ENCODE measurements at regions not wholly inside any gene's neighbourhood (a gene's known extent, or its start where the extent isn't known, plus 50 kb on each side); places are given as distances from the start of the nearest gene placed in this dataset.
A peak's percentile ranks its signal among the peaks of the same experiment; 100 is the strongest.
"Not testable (repeated sequence)": the region's sequence is repeated elsewhere in the genome, so short reads cannot be mapped to it uniquely, and the experiment has no call there.

DNA sequence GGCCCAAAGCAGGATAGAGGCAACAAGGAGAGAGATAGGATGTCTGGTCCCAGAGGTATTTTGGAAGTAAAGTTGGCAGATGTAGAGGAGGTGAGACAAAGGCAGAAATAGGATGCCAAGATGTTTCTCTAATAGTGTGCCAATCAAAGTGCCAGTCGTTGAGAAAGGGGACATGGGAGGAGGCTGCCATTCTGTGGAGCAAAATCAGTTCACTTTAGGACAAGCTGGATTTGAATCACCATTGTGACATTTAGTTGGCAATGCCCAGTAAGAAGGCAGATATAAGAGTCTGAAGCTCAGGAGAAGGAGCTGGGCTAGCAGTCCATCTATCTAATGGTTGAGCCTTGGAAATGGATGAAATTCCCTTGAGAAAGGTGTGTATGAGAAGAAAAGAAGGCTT, 53.8 kb downstream of the ADRB2 start:
- no peak for DNase-seq (ENCODE audit: low spot score)

GRCh38 chr5:148880696-148881095, 54.3 kb downstream of the ADRB2 start:
- DNase-seq (ENCODE audit: low spot score): no peak

- no peak for DNase-seq (ENCODE audit: low spot score)
These were observed 55.9 kb downstream of the ADRB2 start for GRCh38 chr5:148882332-148882731.

- DNase-seq (ENCODE audit: low spot score): no peak
These were observed 58.1 kb downstream of the ADRB2 start for GRCh38 chr5:148884339-148885020.

GRCh38 chr5:148887123-148887881, 60.9 kb downstream of the ADRB2 start:
- DNase-seq (ENCODE audit: low spot score): no peak

- DNase-seq (ENCODE audit: low spot score): not testable (repeated sequence)
These were observed 63.5 kb downstream of the ADRB2 start for GRCh38 chr5:148889936-148890335.

DNA sequence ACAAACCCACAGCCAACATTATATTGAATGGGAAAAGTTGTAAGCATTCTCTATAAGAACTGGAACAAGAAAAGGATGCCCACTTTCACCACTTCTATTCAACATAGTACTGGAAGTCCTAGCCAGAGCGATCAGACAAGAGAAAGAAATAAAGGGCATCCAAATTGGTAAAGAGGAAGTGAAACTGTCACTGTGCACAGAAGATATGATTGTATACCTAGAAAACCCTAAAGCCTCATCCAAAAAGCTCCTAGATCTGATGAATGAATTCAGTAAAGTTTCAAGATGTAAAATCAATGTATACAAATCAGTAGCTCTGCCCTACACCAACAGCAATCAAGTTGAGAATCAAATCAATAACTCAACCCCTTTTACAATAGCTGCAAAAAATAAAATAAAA, 69.0 kb downstream of the ADRB2 start:
- DNase-seq (ENCODE audit: low spot score): not testable (repeated sequence)

- DNase-seq (ENCODE audit: low spot score): no peak
These were observed 71.4 kb downstream of the ADRB2 start for GRCh38 chr5:148897842-148898241.

DNA sequence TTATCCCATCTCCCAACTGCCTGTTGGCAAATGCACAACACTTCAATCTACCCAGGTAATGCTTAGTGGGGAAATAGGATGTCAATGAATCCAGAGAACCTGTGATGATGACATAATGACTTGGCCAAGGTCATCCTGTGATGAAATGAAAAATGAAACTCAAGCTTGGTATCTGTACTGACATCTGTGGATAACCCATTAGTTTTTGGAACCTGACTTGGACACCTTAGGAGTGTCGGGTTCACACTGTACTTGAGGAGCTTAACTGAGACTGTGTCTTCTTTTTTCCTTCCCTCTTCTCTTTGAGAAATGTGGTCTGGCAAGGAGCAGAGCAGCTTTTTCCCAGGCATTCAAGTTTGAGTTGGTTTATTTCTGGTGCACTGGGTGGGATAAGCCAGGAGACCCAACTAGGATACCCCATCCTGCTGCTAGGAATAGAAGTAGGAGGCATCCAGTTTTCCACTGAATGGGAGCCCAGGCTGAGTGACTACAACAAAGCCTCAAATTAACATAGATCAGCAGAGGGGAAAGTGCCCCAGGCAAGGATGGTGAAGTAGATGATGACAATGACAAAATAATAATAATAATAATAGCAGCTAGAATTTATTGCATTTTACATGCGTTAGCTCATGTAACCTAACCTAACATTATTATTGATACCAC, 72.1 kb downstream of the ADRB2 start:
- no peak for DNase-seq (ENCODE audit: low spot score)

GRCh38 chr5:148899993-148900392, 73.6 kb downstream of the ADRB2 start:
- DNase-seq (ENCODE audit: low spot score): peak; percentile 57

DNA sequence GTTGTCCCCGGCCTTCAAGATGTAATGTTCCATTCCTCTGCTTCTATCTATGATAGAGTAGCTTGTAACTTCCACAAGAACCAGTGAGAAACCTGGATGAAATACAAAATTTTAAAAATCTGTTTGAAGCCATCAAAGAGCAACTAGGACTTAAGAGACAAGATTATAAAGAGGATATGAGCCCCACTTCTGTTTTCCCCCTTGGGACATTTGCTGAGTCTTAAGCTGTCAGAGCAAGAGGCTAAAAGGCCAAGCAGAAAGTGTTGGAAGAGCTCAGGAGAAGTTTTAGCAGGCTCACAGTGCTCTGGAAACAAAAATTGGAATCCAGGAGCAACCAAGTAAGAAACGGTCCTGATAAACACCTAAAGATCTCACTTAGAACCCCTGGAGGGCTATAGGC, 76.1 kb downstream of the ADRB2 start:
- no peak for DNase-seq (ENCODE audit: low spot score)

GRCh38 chr5:148903587-148903986, 77.2 kb downstream of the ADRB2 start:
- DNase-seq (ENCODE audit: low spot score): no peak

GRCh38 chr5:148904440-148904839, 78.0 kb downstream of the ADRB2 start:
- no peak for DNase-seq (ENCODE audit: low spot score)

DNA sequence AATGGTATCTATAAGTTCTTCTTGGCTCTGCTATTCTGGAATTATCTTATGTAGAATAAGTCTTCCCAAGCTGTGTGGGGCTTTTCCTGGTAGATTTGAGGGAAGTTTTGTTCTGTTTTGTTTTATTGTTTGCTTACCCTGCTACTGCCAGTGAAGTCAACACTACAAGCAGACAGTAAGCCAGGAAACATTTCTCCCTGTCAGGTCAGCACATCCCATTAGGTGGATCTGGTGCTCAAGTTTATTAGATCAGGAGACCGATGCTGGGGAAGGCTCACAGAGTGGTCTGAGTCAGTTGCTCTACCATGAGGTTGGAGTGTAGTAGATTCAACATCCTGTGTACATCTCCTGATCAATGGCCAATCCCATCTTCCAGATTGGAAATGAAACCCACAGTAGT, 79.1 kb downstream of the ADRB2 start:
- no peak for DNase-seq (ENCODE audit: low spot score)

GRCh38 chr5:148906968-148907367, 80.6 kb downstream of the ADRB2 start:
- no peak for DNase-seq (ENCODE audit: low spot score)

DNA sequence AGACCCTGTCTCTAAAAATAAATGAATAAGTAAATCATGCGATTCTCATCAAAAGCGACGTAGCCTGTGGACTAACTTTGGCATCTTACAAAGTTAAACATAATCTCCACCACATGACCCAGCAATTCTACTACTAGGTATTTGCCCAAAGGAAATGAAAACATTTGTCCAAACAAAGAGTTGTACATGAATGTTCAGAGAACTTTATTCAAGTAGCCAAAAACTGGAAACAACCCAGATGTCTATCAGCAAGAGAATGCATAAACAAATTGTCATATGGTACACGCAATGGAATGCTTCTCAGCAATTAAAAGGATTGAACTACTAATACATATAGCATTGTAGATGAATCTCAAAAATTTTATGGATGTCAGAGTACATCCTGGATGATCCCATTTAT, 82.6 kb downstream of the ADRB2 start:
- no peak for DNase-seq (ENCODE audit: low spot score)

- DNase-seq (ENCODE audit: low spot score): no peak
These were observed 83.4 kb downstream of the ADRB2 start for GRCh38 chr5:148909766-148910165.

- no peak for DNase-seq (ENCODE audit: low spot score)
These were observed 83.8 kb downstream of the ADRB2 start for GRCh38 chr5:148910216-148910615.

DNA sequence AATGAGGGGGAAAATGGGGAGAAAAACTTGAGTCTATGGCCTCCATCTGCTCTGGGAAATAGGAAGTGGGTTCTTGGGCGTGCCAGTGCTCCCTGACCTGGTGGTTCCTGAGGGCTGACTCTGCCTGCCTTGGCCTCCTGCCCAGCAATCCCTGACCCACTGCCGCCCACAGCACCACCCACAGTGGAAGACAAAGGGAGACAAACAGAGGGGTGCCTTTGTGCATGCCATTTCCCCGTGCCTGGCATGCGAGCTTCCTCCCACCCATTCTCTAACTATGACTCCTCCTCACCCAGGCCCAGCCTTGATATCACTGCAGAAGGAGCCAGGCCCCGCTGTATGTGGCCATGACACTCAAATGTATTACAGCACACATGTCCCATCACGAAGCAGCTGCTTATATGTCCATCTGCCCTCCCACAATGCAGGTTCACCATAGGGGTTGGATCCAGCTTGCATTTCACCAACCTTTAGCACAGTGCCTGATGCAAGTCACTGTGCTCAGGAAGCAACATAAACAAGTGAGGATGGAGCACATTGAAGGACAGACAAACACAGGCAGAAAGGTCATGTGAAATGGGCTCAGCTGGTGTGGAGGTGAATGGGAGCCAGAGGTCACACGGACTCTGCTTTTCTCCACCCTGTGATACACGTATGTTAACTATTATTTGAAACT, 84.4 kb downstream of the ADRB2 start:
- peak; percentile 64 for DNase-seq (ENCODE audit: low spot score)

DNA sequence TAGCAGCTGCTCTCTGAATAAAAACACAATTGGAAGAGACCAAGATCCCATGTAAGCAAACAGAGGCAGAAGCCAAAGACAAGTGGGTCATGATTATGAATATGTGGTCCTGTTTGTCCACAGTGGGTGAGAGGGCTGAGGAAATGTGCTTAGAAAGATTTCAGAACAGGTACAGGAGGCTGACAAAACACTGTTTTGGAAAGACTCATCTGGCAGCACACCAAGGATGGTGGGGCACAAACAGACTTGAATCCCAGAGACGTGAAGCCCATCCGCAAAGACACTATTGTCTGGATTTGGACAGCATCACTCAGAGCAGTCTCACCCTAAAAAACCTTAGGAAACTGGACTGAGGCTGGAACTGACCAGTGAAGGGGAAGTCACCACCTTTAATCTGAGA, 85.0 kb downstream of the ADRB2 start:
- no peak for DNase-seq (ENCODE audit: low spot score)

DNA sequence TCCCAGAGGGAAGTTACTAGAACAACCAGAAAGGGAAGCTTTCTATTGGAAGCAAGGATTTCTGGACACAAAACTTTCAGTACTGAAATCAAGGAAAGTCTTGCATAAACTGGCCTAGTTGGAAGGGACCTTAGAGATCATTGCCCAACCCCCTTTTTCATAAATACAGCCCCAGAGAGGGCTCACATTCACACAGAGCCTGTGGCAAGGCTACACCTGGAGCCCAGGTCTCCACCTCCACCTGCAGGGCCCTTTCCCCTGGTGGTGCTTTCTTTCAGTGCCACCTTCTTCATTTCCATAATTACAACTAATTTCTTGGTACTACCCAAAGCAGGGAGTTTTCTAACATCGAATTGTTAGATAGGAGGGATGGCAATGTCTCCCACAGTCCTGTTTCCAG, 85.7 kb downstream of the ADRB2 start:
- DNase-seq (ENCODE audit: low spot score): no peak

DNA sequence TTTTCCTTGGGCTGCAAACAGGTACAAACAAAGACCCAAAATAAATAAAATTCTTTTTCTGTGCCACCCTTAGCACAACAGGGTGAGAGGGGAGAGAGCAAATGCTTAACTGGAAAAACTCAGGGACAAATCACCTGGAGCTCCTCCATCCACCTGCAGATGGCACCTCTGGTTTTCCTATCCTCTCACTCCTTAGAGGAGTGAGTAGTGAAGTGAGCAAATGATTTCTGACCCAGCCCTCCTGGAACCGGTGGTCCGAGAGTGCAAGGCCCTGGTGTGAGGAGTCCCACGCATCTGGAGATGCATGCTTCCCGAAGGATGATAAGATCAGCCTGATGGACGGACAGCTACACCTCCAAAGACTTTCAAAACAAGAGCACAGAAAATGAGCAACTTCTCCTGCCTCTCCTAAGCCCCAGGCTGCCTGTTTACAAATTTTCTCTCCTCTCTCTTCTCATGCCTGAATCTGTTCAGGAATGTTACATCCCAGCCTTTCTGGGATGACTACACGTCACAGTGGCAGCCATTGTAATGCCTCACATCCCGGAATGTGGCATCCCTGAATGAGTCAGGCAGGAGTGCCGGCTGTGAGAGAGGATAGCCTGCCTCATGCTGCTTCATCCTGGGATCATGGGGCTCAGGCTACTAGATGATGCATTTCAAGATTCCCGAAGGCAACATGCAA, 86.4 kb downstream of the ADRB2 start:
- no peak for DNase-seq (ENCODE audit: low spot score)

All from ureter (tissue), 1 donor.